Stimulated activated naive CD8-positive, alpha-beta T cell treated with anti-CD3 and anti-CD28 coated beads, Interleukin-15, Interleukin-2, amounts not matched to agents 100 ng/mL and 50 ng/mL, for 24 hours (primary cell): ENCODE measurements at regions not wholly inside any gene's neighbourhood (a gene's known extent, or its start where the extent isn't known, plus 50 kb on each side); places are given as distances from the start of the nearest gene placed in this dataset.
"Not testable (repeated sequence)": the region's sequence is repeated elsewhere in the genome, so short reads cannot be mapped to it uniquely, and the experiment has no call there.

Experiments
- H3K27ac Mint-ChIP-seq: one replicate; pipeline ENCODE4 v1.8.0; 2021; ENCODE audit warnings: mild to moderate bottlenecking, mixed read lengths
- H3K27me3 Mint-ChIP-seq: one replicate; pipeline ENCODE4 v1.8.0; 2021; ENCODE audit warnings: mixed read lengths
- H3K36me3 Mint-ChIP-seq: one replicate; pipeline ENCODE4 v1.8.0; 2021; ENCODE audit warnings: low read depth, mixed read lengths
- H3K4me1 Mint-ChIP-seq: one replicate; pipeline ENCODE4 v1.8.0; 2021; ENCODE audit warnings: low read depth, mixed read lengths
- H3K4me3 Mint-ChIP-seq: one replicate; pipeline ENCODE4 v1.8.0; 2021; ENCODE audit warnings: mild to moderate bottlenecking, mixed read lengths
- H3K9me3 Mint-ChIP-seq: one replicate; pipeline ENCODE4 v1.8.0; 2021; ENCODE audit warnings: mixed read lengths

DNA sequence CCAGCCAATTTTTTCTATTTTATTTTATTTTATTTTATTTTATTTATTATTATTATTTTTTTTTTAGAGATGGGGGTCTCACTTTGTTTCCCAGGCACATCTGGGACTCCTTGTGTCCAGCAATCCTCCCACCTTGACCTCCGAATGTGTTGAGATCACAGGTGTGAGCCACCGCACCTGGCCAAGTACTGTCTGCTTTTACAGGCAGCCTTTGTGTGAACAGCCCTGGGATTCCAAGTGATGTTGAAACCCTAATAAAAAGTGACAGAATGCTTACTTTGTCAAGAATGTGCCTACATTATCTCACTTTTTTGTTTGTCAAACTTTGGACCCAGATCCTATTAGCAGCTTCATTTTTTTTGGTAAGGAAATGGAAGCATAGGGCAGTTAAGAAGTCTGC, 220.1 kb upstream of the EDNRB start:
- Mint-ChIP-seq H3K27me3 (no peaks in the 10 kb centered on the region), H3K36me3 (no peaks in the 10 kb centered on the region), H3K4me1 (peaks cover 6% of the 10 kb centered on the region), H3K27ac (no peak overlapping the region), H3K9me3 (no peaks in the 10 kb centered on the region), H3K4me3 (no peak overlapping the region)

DNA sequence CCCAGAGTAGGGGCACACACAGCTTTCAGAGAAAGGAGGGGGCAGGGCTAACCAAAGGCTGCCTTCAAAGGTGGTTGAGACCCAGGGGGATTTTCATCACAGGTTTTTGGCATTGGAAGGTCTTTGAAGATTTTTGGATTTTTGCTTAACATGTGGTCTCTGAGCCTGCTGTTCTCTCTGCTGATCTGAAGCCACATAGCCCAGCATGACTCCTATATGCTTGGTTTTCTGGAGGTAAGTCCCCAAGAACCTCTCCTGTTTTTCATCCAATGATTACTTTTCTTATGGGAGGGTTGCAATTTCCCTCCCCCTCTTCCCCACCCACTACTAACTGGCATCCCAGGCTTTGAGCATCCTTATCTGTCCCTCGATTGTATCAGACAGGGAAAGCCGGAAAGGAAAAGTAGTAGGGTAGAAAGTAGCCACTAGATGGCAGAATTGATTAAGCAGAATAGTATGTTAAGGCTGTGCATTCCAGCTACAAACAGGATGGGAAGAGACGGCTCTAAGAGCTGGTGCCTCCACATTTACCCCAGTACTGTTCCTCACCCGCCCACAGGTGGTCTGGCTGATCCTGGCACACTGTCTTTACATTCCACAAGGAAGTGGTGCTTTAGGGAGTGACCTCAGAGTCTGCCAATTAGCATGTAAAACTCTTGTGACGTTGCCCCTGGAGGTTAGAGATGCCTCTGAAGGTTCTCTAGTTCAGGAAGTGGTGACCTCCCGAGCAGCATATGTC, 218.9 kb upstream of the EDNRB start:
- Mint-ChIP-seq H3K4me3 (peak overlapping the region; percentile 17), H3K36me3 (no peaks in the 10 kb centered on the region), H3K27ac (no peak overlapping the region), H3K9me3 (no peaks in the 10 kb centered on the region), H3K27me3 (no peaks in the 10 kb centered on the region), H3K4me1 (peaks cover 6% of the 10 kb centered on the region)

DNA sequence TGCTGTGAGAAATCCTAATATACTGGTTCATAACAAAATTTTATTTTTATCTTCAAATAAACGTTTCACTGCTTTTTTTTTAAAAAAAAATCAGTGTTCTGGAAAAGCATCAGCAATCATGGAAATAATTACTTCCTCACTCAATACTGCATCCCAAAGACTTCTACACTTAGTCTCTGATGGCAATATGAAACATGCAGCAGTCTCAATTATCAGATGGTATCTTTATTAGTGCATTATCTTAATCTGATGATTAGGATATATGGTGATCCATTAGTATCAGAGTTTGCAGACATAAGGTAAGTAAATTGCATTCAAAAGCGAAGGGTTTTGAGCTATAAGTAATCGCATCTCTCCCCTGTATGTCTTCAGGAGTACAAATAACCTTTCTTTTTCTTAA, 218.3 kb upstream of the EDNRB start:
- H3K9me3 Mint-ChIP-seq: no peaks in the 10 kb centered on the region
- no peak overlapping the region for H3K27ac Mint-ChIP-seq
- H3K36me3 Mint-ChIP-seq: no peaks in the 10 kb centered on the region
- H3K4me3 Mint-ChIP-seq: no peak overlapping the region
- H3K4me1 Mint-ChIP-seq: peaks cover 6% of the 10 kb centered on the region
- no peaks in the 10 kb centered on the region for H3K27me3 Mint-ChIP-seq

DNA sequence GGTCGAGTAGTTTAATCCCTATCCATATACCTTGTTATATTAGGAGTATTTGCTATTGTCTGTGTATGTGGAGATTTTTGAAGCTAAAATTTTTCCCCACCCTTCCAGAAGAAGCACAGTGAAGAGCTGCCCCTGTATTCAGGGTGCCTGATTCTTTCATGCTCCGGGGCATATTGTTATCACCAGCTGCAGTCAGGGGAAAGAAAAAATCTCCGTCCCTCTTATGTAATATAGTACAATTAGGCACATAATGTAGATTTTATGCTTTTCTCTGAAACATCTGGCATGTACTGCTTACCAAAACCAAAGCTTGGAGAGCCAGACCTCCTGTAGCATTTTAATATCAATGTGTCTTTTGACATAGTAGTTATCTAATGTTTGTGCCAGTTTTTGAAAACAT, 214.9 kb upstream of the EDNRB start:
- no peak overlapping the region for H3K4me3 Mint-ChIP-seq
- no peaks in the 10 kb centered on the region for H3K36me3 Mint-ChIP-seq
- no peak overlapping the region for H3K27ac Mint-ChIP-seq
- no peaks in the 10 kb centered on the region for H3K9me3 Mint-ChIP-seq
- peaks cover 6% of the 10 kb centered on the region for H3K27me3 Mint-ChIP-seq
- peaks cover 6% of the 10 kb centered on the region for H3K4me1 Mint-ChIP-seq

DNA sequence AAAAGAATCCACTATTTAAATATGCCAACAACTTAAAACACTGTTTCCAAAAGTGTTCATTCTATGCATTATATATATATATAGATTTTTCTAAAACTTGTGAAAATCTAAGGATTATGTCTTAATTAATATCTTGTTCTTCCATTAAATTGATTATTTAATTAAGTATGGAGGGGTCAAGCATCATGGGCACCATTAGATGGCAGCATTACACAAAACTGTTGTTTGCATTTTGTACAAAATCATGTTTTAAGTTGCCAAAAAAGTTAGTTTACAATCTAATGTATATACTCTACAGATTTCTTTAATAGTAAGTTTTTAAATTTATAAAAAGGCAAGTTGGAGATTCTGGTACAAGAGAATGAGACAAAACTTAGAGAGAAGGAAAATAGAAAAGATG, 213.2 kb upstream of the EDNRB start:
- Mint-ChIP-seq H3K4me1 (no peaks in the 10 kb centered on the region), H3K4me3 (no peak overlapping the region), H3K27me3 (peaks cover 13% of the 10 kb centered on the region), H3K9me3 (no peaks in the 10 kb centered on the region), H3K36me3 (no peaks in the 10 kb centered on the region), H3K27ac (no peak overlapping the region)

DNA sequence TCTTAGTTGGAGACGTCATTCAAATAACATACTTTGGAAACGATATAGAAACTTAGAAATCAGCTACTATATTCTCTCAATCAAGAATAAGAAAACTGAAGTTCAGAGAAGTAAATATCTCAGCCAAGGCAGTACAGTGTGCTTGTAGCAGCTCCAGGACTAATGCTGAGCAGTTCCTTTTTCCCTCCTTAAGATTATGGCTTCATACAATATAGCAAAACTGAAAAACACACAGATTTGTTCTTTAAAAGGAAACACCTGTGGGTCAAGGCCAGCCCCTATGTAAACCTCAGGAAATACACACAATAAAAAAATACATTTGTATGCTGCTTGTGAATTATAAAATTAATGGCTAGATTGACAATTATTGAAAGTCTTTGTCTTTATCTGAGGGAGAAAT, 212.7 kb upstream of the EDNRB start:
- Mint-ChIP-seq H3K27ac (no peak overlapping the region), H3K36me3 (no peaks in the 10 kb centered on the region), H3K4me1 (no peaks in the 10 kb centered on the region), H3K9me3 (no peaks in the 10 kb centered on the region), H3K4me3 (no peak overlapping the region), H3K27me3 (peaks cover 13% of the 10 kb centered on the region)

DNA sequence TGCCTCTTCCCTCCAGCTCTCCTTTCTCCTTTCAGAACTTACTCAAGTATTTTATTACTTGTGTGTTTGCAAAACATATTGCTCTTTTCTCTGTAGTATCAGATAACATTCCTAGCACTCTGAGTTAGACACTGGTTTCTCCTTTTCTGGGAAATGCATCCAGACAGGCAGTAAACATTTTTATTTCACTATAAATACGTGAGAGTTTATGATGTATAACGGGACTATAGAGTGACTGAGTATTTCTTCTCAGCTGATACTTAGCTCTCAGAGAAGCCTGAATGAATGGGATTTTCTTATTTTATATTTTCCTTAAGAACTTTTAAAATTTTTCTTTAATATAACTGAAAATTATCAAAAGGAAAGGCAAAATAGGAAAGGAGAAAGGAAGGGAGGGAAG, 211.2 kb upstream of the EDNRB start:
- Mint-ChIP-seq H3K27ac (no peak overlapping the region), H3K9me3 (no peaks in the 10 kb centered on the region), H3K27me3 (peaks cover 13% of the 10 kb centered on the region), H3K36me3 (no peaks in the 10 kb centered on the region), H3K4me1 (no peaks in the 10 kb centered on the region), H3K4me3 (no peak overlapping the region)

DNA sequence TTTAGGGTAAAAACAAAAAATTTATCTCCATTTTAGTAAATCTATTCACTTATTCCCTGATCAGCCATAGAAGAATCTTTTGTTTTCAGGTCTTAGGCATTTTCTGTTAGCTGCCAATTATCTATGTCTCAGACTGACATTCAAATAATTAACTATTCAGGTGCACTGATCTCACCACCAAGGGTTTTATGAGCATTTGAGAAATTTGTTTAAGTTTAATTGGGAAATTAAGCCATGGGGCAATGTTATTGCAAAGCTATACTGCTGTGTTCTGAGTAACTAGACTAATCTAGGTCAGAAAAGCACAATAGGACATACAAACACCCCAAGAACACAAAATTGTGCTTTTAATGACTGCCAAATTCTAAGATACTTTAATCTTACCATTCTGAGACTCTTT, 210.7 kb upstream of the EDNRB start:
- Mint-ChIP-seq H3K27me3 (peaks cover 13% of the 10 kb centered on the region), H3K36me3 (no peaks in the 10 kb centered on the region), H3K9me3 (no peaks in the 10 kb centered on the region), H3K27ac (no peak overlapping the region), H3K4me3 (no peak overlapping the region), H3K4me1 (no peaks in the 10 kb centered on the region)

DNA sequence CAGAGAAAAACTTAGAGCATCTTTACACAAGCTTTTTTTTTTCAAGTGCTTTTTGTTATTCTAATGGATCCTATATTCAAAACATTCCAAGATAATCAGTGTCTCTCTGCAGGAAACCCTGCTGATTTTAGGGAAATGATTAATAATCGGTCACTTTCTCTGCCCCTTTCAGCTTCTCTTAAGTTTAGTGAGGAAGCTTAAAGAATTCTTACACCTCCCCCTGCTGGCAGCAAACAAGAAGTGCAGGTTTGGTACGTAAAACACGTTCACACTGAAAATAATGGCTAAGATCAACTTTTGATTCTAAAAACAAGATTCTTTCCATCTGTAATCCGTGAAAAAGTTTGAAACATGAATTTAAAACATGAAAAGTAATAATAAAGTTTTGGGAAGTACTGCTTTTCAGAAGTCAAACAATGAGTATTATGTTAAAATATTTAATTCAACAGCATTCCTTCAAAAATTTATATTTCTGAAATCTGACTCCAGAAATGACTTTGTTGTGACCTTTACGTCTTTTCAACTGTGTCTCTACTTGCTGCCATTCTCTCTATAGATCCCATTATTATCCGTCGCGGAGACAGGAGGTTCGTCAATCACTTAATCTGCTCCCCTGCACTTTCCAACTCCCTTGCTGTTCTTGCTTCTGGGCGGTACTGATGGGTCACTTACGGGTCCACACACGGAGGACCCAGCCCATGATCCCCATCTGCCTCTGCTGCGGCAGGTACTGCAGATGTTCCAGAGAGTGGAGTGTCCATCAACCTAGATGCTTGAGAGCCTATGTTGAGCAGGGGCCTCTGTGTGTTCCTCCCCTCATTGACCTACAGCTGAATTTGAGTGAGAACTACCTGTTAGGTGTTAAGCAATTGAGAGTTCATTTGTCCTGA, 203.1 kb upstream of the EDNRB start:
- no peaks in the 10 kb centered on the region for H3K36me3 Mint-ChIP-seq
- H3K27ac Mint-ChIP-seq: no peak overlapping the region
- no peaks in the 10 kb centered on the region for H3K9me3 Mint-ChIP-seq
- no peaks in the 10 kb centered on the region for H3K4me1 Mint-ChIP-seq
- no peak overlapping the region for H3K4me3 Mint-ChIP-seq
- H3K27me3 Mint-ChIP-seq: peaks cover 9% of the 10 kb centered on the region

DNA sequence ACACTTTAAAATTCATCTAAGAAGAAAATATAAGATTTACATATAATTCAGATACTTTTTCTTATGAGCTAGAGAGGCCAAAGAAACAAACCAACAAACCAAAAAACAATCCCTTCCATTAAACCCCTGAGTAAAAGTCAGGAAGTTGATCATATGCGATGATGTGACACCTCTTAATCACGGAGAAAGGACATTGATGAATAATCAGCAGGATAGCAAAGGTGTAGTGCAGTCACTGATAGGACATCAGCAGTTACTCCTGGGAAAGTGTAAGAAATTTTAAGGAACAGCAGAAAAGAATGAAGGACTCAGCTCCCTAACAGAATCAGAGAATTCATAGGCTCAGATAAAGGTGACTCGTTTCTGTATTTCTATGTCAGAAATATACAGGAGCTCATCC, 202.4 kb upstream of the EDNRB start:
- no peaks in the 10 kb centered on the region for H3K9me3 Mint-ChIP-seq
- no peak overlapping the region for H3K4me3 Mint-ChIP-seq
- H3K27ac Mint-ChIP-seq: no peak overlapping the region
- H3K4me1 Mint-ChIP-seq: no peaks in the 10 kb centered on the region
- H3K27me3 Mint-ChIP-seq: peaks cover 13% of the 10 kb centered on the region
- H3K36me3 Mint-ChIP-seq: no peaks in the 10 kb centered on the region

DNA sequence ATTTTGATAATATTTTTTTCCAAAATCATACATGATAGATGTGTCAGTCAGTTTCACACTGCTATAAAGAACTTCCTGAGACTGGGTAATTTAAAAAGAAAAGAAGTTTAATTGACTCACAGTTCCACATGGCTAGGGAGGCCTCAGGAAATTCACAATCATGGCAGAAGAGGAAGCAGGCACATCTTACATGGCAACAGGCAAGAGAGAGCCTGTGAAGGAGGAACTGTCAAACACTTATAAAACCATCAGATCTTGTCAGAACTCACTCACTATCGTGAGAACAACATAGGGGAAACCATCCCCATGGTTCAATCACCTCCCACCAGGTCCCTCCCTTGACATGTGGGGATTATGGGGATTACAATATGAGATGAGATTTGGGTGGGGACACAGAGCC, 201.5 kb upstream of the EDNRB start:
- H3K4me3 Mint-ChIP-seq, H3K36me3 Mint-ChIP-seq, H3K9me3 Mint-ChIP-seq, H3K4me1 Mint-ChIP-seq, H3K27ac Mint-ChIP-seq: not testable (repeated sequence)
- H3K27me3 Mint-ChIP-seq: peaks cover 13% of the 10 kb centered on the region

DNA sequence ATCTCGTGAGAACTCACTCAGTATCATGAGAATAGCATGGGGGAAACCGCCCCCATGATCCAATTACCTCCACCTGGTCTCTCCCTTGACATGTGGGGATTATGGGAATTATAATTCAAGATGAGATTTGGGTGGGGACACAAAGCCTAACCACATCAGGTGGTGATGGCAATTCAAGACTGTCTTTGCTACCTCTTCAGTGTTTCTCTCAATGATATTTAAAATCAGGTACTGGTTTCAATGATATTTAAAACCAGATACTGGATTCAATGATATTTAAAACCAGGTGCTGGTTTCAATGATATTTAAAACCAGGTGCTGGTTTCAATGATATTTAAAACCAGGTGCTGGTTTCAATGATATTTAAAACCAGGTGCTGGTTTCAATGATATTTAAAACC, 198.4 kb upstream of the EDNRB start:
- H3K36me3 Mint-ChIP-seq, H3K4me1 Mint-ChIP-seq, H3K27ac Mint-ChIP-seq, H3K4me3 Mint-ChIP-seq: not testable (repeated sequence)
- H3K9me3 Mint-ChIP-seq: peaks cover 12% of the 10 kb centered on the region
- peaks cover 13% of the 10 kb centered on the region for H3K27me3 Mint-ChIP-seq

DNA sequence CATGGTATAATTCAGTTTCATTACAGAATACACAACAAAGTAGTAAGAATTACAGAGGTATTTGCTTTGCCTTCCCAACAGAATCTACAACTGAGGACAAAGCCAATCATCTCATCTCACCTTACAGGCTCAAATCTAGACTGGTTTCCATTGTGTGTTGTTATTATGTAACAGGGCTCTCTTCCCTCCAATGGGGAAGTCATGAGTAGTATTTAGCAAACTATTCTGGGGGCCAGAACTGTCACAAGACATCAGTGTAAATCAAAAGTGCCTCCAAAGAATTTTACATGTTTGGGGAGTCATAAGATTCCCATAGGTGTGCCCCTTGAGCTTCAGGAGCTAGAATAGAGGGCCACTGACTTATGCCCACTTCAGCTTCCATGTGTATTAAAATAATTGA, 187.0 kb upstream of the EDNRB start:
- Mint-ChIP-seq H3K4me3 (no peak overlapping the region), H3K27ac (no peak overlapping the region), H3K36me3 (no peaks in the 10 kb centered on the region), H3K27me3 (no peaks in the 10 kb centered on the region), H3K4me1 (no peaks in the 10 kb centered on the region), H3K9me3 (no peaks in the 10 kb centered on the region)

DNA sequence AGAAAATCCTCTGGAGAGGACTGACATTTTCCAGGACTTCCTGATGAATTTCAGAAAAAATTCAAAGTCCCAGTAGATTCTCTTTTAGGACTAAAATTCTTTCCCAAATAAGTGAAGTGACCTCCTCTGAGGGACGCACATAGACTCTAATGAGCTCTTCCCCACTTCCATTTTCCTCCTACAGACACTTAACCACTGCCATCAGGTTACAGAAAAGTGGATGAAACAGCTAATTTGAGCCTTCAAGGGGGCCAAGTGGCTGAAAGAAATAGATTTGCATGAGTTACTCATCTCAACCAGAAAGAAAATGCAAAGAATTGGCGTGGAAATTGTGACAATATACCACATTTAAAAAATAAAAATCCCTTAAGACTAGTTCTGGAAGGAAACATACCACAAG, 185.3 kb upstream of the EDNRB start:
- H3K4me1 Mint-ChIP-seq: no peaks in the 10 kb centered on the region
- H3K36me3 Mint-ChIP-seq: no peaks in the 10 kb centered on the region
- no peak overlapping the region for H3K27ac Mint-ChIP-seq
- H3K9me3 Mint-ChIP-seq: no peaks in the 10 kb centered on the region
- no peak overlapping the region for H3K4me3 Mint-ChIP-seq
- no peaks in the 10 kb centered on the region for H3K27me3 Mint-ChIP-seq

DNA sequence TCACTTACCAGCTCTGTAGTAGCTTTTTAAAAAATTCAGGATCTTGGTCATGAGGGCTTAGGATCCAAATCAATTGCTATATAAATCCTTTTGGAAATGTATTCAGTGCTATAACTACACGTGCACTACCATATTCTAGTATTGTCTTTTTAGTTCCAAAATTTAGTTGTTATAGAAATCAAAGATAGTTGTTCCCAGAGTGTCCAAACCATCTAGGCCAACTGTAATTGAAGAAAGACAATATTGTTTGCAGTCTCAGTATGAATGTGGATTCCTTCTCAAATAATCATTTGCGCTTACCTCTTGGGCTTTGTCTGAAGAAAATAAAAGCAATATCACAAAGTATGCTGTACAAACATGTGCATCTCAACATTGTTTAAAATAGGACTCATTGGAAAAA, 184.1 kb upstream of the EDNRB start:
- Mint-ChIP-seq H3K4me3 (no peak overlapping the region), H3K36me3 (no peaks in the 10 kb centered on the region), H3K27me3 (no peaks in the 10 kb centered on the region), H3K9me3 (no peaks in the 10 kb centered on the region), H3K27ac (no peak overlapping the region), H3K4me1 (no peaks in the 10 kb centered on the region)
